GM12878 (cell line): ENCODE measurements at regions not wholly inside any gene's neighbourhood (a gene's known extent, or its start where the extent isn't known, plus 50 kb on each side); places are given as distances from the start of the nearest gene placed in this dataset.
A peak's percentile ranks its signal among the peaks of the same experiment; 100 is the strongest.

Experiments
- IKZF2 ChIP-seq, 2 experiments: fragments of 450-650 bp; IDR thresholded peaks; 2 replicates each; pipeline ENCODE4 v1.6.1; 2017; ENCODE audit warnings: mild to moderate bottlenecking in 2 of 2, moderate library complexity in 2 of 2
- KDM1A ChIP-seq: fragments of 200-600 bp; sonication (generic); IDR thresholded peaks from 2 replicates; pipeline ENCODE4 v1.6.1; 2016; ENCODE audit warnings: borderline replicate concordance
- LARP7 ChIP-seq: fragments of 450-650 bp; IDR thresholded peaks from 2 replicates; pipeline ENCODE4 v1.6.1; 2017; ENCODE audit warnings: mild to moderate bottlenecking
- MEF2B ChIP-seq: fragments of 450-650 bp; IDR thresholded peaks from 2 replicates; pipeline ENCODE4 v1.6.1; 2018; ENCODE audit warnings: mild to moderate bottlenecking, moderate library complexity; ENCODE audit not compliant: partially characterized antibody, poor library complexity, severe bottlenecking
- MYB ChIP-seq: fragments of 150-350 bp; IDR thresholded peaks from 2 replicates; pipeline ENCODE4 v1.6.1; 2014; ENCODE audit warnings: mild to moderate bottlenecking, low read depth, low read length, borderline replicate concordance
- NR2C2 ChIP-seq: IDR thresholded peaks from 2 replicates; pipeline ENCODE4 v1.6.1; 2011; ENCODE audit warnings: borderline replicate concordance, low read depth; ENCODE audit not compliant: control insufficient read depth, insufficient read length
- PAX8 ChIP-seq: fragments of 450-650 bp; IDR thresholded peaks from 2 replicates; pipeline ENCODE4 v1.6.1; 2017; ENCODE audit warnings: mild to moderate bottlenecking, moderate library complexity
- RB1 ChIP-seq: fragments of 450-650 bp; formaldehyde crosslinking; IDR thresholded peaks from 2 replicates; pipeline ENCODE4 v1.6.1; 2017; ENCODE audit warnings: mild to moderate bottlenecking, borderline replicate concordance
- SMAD5 ChIP-seq: IDR thresholded peaks from 2 replicates; pipeline ENCODE4 v1.6.1; 2016; ENCODE audit warnings: antibody characterized with exemption, low read depth
- STAT3 ChIP-seq: IDR thresholded peaks from 2 replicates; pipeline ENCODE4 v1.6.1; 2011; ENCODE audit warnings: low read depth, low read length, improper control_type of control experiment
- TF ChIP-seq, protein P1 (sequence below): fragments of 150-350 bp; IDR thresholded peaks from 2 replicates; pipeline ENCODE4 v1.6.1; 2016; ENCODE audit warnings: low read depth, low read length
- TF ChIP-seq, protein P2 (sequence below): fragments of 450-650 bp; IDR thresholded peaks from 2 replicates; pipeline ENCODE4 v1.6.1; 2016; ENCODE audit warnings: mild to moderate bottlenecking, moderate library complexity, borderline replicate concordance
- TF ChIP-seq, protein P3 (sequence below): fragments of 450-650 bp; IDR thresholded peaks from 2 replicates; pipeline ENCODE4 v1.6.1; 2018; ENCODE audit warnings: mild to moderate bottlenecking, low read depth, moderate library complexity; ENCODE audit not compliant: partially characterized antibody
- TF ChIP-seq, protein P4 (sequence below): fragments of 450-650 bp; formaldehyde crosslinking; IDR thresholded peaks from 2 replicates; pipeline ENCODE4 v1.4.0; 2020; ENCODE audit warnings: mild to moderate bottlenecking, moderate library complexity
- TF ChIP-seq, protein P5 (sequence below): fragments of 450-650 bp; IDR thresholded peaks from 2 replicates; pipeline ENCODE4 v1.6.1; 2016; ENCODE audit warnings: mild to moderate bottlenecking

DNA sequence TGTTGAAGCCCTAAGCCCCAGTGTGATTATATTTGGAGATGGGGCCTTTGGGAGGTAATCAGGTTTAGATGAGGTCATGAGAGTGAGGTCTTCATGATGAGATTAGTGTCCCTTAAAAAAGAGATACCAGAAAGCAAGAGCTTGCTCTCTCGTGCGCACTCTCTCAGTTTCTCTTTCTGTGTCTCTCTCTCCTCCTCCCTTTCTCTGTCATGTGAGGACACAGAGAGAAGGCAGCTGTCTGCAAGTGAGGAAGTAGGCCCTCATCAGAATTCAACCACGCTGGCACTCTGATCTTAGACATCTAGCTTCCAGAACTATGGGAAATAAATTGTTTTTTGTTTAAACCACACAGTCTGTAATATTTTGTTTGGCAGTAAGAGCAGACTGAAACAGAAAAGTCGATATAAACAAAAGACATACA lies 180.5 kb downstream of the IBTK start (continued):
- TF ChIP-seq, protein P1, sequence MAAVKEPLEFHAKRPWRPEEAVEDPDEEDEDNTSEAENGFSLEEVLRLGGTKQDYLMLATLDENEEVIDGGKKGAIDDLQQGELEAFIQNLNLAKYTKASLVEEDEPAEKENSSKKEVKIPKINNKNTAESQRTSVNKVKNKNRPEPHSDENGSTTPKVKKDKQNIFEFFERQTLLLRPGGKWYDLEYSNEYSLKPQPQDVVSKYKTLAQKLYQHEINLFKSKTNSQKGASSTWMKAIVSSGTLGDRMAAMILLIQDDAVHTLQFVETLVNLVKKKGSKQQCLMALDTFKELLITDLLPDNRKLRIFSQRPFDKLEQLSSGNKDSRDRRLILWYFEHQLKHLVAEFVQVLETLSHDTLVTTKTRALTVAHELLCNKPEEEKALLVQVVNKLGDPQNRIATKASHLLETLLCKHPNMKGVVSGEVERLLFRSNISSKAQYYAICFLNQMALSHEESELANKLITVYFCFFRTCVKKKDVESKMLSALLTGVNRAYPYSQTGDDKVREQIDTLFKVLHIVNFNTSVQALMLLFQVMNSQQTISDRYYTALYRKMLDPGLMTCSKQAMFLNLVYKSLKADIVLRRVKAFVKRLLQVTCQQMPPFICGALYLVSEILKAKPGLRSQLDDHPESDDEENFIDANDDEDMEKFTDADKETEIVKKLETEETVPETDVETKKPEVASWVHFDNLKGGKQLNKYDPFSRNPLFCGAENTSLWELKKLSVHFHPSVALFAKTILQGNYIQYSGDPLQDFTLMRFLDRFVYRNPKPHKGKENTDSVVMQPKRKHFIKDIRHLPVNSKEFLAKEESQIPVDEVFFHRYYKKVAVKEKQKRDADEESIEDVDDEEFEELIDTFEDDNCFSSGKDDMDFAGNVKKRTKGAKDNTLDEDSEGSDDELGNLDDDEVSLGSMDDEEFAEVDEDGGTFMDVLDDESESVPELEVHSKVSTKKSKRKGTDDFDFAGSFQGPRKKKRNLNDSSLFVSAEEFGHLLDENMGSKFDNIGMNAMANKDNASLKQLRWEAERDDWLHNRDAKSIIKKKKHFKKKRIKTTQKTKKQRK: no peak
- TF ChIP-seq STAT3 (no peak), MYB (no peak), KDM1A (no peak), LARP7 (no peak), PAX8 (no peak), IKZF2 (IDR thresholded peaks at IDR 0.05) (no peak; a peak in 1 of 4 replicates), NR2C2 (no peak), RB1 (no peak), SMAD5 (no peak), MEF2B (no peak)
- TF ChIP-seq, protein P2, sequence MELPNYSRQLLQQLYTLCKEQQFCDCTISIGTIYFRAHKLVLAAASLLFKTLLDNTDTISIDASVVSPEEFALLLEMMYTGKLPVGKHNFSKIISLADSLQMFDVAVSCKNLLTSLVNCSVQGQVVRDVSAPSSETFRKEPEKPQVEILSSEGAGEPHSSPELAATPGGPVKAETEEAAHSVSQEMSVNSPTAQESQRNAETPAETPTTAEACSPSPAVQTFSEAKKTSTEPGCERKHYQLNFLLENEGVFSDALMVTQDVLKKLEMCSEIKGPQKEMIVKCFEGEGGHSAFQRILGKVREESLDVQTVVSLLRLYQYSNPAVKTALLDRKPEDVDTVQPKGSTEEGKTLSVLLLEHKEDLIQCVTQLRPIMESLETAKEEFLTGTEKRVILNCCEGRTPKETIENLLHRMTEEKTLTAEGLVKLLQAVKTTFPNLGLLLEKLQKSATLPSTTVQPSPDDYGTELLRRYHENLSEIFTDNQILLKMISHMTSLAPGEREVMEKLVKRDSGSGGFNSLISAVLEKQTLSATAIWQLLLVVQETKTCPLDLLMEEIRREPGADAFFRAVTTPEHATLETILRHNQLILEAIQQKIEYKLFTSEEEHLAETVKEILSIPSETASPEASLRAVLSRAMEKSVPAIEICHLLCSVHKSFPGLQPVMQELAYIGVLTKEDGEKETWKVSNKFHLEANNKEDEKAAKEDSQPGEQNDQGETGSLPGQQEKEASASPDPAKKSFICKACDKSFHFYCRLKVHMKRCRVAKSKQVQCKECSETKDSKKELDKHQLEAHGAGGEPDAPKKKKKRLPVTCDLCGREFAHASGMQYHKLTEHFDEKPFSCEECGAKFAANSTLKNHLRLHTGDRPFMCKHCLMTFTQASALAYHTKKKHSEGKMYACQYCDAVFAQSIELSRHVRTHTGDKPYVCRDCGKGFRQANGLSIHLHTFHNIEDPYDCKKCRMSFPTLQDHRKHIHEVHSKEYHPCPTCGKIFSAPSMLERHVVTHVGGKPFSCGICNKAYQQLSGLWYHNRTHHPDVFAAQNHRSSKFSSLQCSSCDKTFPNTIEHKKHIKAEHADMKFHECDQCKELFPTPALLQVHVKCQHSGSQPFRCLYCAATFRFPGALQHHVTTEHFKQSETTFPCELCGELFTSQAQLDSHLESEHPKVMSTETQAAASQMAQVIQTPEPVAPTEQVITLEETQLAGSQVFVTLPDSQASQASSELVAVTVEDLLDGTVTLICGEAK: no peak
- TF ChIP-seq, protein P3, sequence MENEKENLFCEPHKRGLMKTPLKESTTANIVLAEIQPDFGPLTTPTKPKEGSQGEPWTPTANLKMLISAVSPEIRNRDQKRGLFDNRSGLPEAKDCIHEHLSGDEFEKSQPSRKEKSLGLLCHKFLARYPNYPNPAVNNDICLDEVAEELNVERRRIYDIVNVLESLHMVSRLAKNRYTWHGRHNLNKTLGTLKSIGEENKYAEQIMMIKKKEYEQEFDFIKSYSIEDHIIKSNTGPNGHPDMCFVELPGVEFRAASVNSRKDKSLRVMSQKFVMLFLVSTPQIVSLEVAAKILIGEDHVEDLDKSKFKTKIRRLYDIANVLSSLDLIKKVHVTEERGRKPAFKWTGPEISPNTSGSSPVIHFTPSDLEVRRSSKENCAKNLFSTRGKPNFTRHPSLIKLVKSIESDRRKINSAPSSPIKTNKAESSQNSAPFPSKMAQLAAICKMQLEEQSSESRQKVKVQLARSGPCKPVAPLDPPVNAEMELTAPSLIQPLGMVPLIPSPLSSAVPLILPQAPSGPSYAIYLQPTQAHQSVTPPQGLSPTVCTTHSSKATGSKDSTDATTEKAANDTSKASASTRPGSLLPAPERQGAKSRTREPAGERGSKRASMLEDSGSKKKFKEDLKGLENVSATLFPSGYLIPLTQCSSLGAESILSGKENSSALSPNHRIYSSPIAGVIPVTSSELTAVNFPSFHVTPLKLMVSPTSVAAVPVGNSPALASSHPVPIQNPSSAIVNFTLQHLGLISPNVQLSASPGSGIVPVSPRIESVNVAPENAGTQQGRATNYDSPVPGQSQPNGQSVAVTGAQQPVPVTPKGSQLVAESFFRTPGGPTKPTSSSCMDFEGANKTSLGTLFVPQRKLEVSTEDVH: no peak
- TF ChIP-seq, protein P4, sequence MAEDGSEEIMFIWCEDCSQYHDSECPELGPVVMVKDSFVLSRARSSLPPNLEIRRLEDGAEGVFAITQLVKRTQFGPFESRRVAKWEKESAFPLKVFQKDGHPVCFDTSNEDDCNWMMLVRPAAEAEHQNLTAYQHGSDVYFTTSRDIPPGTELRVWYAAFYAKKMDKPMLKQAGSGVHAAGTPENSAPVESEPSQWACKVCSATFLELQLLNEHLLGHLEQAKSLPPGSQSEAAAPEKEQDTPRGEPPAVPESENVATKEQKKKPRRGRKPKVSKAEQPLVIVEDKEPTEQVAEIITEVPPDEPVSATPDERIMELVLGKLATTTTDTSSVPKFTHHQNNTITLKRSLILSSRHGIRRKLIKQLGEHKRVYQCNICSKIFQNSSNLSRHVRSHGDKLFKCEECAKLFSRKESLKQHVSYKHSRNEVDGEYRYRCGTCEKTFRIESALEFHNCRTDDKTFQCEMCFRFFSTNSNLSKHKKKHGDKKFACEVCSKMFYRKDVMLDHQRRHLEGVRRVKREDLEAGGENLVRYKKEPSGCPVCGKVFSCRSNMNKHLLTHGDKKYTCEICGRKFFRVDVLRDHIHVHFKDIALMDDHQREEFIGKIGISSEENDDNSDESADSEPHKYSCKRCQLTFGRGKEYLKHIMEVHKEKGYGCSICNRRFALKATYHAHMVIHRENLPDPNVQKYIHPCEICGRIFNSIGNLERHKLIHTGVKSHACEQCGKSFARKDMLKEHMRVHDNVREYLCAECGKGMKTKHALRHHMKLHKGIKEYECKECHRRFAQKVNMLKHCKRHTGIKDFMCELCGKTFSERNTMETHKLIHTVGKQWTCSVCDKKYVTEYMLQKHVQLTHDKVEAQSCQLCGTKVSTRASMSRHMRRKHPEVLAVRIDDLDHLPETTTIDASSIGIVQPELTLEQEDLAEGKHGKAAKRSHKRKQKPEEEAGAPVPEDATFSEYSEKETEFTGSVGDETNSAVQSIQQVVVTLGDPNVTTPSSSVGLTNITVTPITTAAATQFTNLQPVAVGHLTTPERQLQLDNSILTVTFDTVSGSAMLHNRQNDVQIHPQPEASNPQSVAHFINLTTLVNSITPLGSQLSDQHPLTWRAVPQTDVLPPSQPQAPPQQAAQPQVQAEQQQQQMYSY (CRISPR knock-in tag): no peak
- TF ChIP-seq, protein P5, sequence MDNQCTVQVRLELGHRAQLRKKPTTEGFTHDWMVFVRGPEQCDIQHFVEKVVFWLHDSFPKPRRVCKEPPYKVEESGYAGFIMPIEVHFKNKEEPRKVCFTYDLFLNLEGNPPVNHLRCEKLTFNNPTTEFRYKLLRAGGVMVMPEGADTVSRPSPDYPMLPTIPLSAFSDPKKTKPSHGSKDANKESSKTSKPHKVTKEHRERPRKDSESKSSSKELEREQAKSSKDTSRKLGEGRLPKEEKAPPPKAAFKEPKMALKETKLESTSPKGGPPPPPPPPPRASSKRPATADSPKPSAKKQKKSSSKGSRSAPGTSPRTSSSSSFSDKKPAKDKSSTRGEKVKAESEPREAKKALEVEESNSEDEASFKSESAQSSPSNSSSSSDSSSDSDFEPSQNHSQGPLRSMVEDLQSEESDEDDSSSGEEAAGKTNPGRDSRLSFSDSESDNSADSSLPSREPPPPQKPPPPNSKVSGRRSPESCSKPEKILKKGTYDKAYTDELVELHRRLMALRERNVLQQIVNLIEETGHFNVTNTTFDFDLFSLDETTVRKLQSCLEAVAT: peak; percentile 65; the same call in 1 of the 2 replicates
